NCI-H2081 treated with DMSO at 0.1 percent for 48 hours (cell line): ENCODE measurements at regions not wholly inside any gene's neighbourhood (a gene's known extent, or its start where the extent isn't known, plus 50 kb on each side); places are given as distances from the start of the nearest gene placed in this dataset.

Source experiments
- DNase-seq: peaks from one replicate; lab custom pipeline; 2025; lab: John Stamatoyannopoulos, UW

- no peak for DNase-seq
Measured at GRCh38 chr5:174412374-174412773, 312.0 kb upstream of the MSX2 start.

GRCh38 chr5:174412941-174413340 is 311.4 kb upstream of the MSX2 start:
- no peak for DNase-seq

GRCh38 chr5:174413567-174414314 is 310.6 kb upstream of the MSX2 start:
- DNase-seq: no peak

- DNase-seq: no peak
Measured at GRCh38 chr5:174414315-174414710, 310.1 kb upstream of the MSX2 start.

GRCh38 chr5:174418809-174419539 is 305.4 kb upstream of the MSX2 start:
- no peak for DNase-seq

GRCh38 chr5:174419540-174420132 is 304.7 kb upstream of the MSX2 start:
- DNase-seq: peak; percentile 28

GRCh38 chr5:174420651-174421407 is 303.6 kb upstream of the MSX2 start:
- no peak for DNase-seq

- no peak for DNase-seq
Measured at GRCh38 chr5:174421408-174421805, 303.0 kb upstream of the MSX2 start.

GRCh38 chr5:174423558-174423957 is 300.8 kb upstream of the MSX2 start:
- no peak for DNase-seq

GRCh38 chr5:174424219-174425053 is 299.9 kb upstream of the MSX2 start:
- no peak for DNase-seq

- DNase-seq: no peak
Measured at GRCh38 chr5:174425271-174425963, 299.0 kb upstream of the MSX2 start.

GRCh38 chr5:174425964-174426290 is 298.5 kb upstream of the MSX2 start:
- DNase-seq: no peak

- DNase-seq: no peak
Measured at GRCh38 chr5:174426388-174426787, 298.0 kb upstream of the MSX2 start.

GRCh38 chr5:174426851-174427250 is 297.5 kb upstream of the MSX2 start:
- no peak for DNase-seq

GRCh38 chr5:174427304-174427703 is 297.1 kb upstream of the MSX2 start:
- no peak for DNase-seq

- no peak for DNase-seq
Measured at GRCh38 chr5:174428895-174429294, 295.5 kb upstream of the MSX2 start.

- DNase-seq: no peak
Measured at GRCh38 chr5:174430940-174431339, 293.4 kb upstream of the MSX2 start.

GRCh38 chr5:174431504-174431903 is 292.9 kb upstream of the MSX2 start:
- no peak for DNase-seq

- DNase-seq: no peak
Measured at GRCh38 chr5:174433098-174433497, 291.3 kb upstream of the MSX2 start.

- DNase-seq: no peak
Measured at GRCh38 chr5:174436750-174437149, 287.6 kb upstream of the MSX2 start.
